K562 (cell line): ENCODE measurements at regions not wholly inside any gene's neighbourhood (a gene's known extent, or its start where the extent isn't known, plus 50 kb on each side); places are given as distances from the start of the nearest gene placed in this dataset.

Experiments
- ATAC-seq: fragments of 200-7000 bp; cut with Tn5 transposase; 3 replicates; pipeline ENCODE4 v1.9.1; 2020; ENCODE audit warnings: moderate library complexity
- BruUV-seq: library from RNA; stranded (reverse); fragments of 400-500 nt; replicated peaks from 2 replicates; lab custom pipeline; 2021; lab: Mats Ljungman, UMichigan
- CTCF ChIA-PET: fragments of 300-600 bp; formaldehyde crosslinking; extraction: SDS; loops from one replicate; lab custom pipeline; 2021; ENCODE audit warnings: low intra/inter-chr PET ratio; lab: Yijun Ruan, JAX
- POLR2A ChIA-PET: fragments of 300-600, 350-650 bp; sonication (Branson Sonifier 250); formaldehyde crosslinking; extraction: SDS; loops from one replicate; lab custom pipeline; 2021; ENCODE audit warnings: antibody characterized with exemption, inconsistent platforms; lab: Yijun Ruan, JAX
- DNase-seq, 4 experiments: peaks; one replicate each; pipeline versions ENCODE4 v3.0.0 to v3.0.0-alpha.2; 2011 to 2018; ENCODE audit warnings: low spot score in 3 of 4, mixed read lengths in 3 of 4; ENCODE audit errors: extremely low read depth in 1 of 4
- FAIRE-seq: peaks from 2 replicates; lab custom pipeline; 2011; peaks lifted over from hg19 to GRCh38; lab: Jason Lieb, UNC
- H2AFZ ChIP-seq: 2 replicates; pipeline ENCODE4 v1.6.0; 2011; ENCODE audit warnings: low read depth, low read length, control low read depth, inconsistent platforms
- H3K27ac ChIP-seq: fragments of 200-600 bp; 3 replicates; pipeline ENCODE4 v1.8.0; 2011; ENCODE audit warnings: low read depth, mild to moderate bottlenecking, control low read depth, inconsistent platforms, low read length, moderate library complexity, mixed read lengths; ENCODE audit errors: extremely low read depth
- H3K27me3 ChIP-seq, 2 experiments: fragments of 300-600 bp in 1 of 2; 2 replicates in 1 of 2; 3 replicates in 1 of 2; pipeline versions ENCODE4 v1.6.0 to v1.8.0; 2011; ENCODE audit warnings: inconsistent platforms in 2 of 2, low read length in 2 of 2, mild to moderate bottlenecking in 1 of 2, mixed read lengths in 1 of 2, moderate library complexity in 1 of 2; ENCODE audit not compliant: control insufficient read depth in 2 of 2, insufficient read depth in 2 of 2
- H3K36me3 ChIP-seq: fragments of 300-600 bp; 3 replicates; pipeline ENCODE4 v1.8.0; 2011; ENCODE audit warnings: mild to moderate bottlenecking, low read length, inconsistent platforms; ENCODE audit not compliant: control insufficient read depth, insufficient read depth
- H3K4me1 ChIP-seq, 2 experiments: fragments of 200-600 bp in 1 of 2; replicated peaks in 1 of 2; 2 replicates in 1 of 2; 3 replicates in 1 of 2; pipeline versions ENCODE4 v1.5.1 to v1.8.0; 2011; ENCODE audit warnings: inconsistent platforms in 2 of 2, low read length in 2 of 2, mild to moderate bottlenecking in 1 of 2, mixed read lengths in 1 of 2, moderate library complexity in 1 of 2; ENCODE audit not compliant: control insufficient read depth in 2 of 2, insufficient read depth in 2 of 2
- H3K4me2 ChIP-seq: 2 replicates; pipeline ENCODE4 v1.6.1; 2011; ENCODE audit warnings: low read length, control low read depth, inconsistent platforms, mixed read lengths; ENCODE audit not compliant: insufficient read depth
- H3K4me3 ChIP-seq: fragments of 200-600 bp; sonication (generic), shearing (Covaris generic); 2 replicates; pipeline ENCODE4 v1.5.1; 2016; ENCODE audit warnings: control low read depth, inconsistent platforms
- H3K79me2 ChIP-seq: fragments of 200-600 bp; 3 replicates; pipeline ENCODE4 v1.8.0; 2011; ENCODE audit warnings: low read length, inconsistent platforms; ENCODE audit not compliant: control insufficient read depth, insufficient read depth
- H3K9ac ChIP-seq, 2 experiments: 2 replicates each; pipeline versions ENCODE4 v1.6.0 to v1.6.1; 2011; ENCODE audit warnings: low read depth in 2 of 2, low read length in 2 of 2, control low read depth in 1 of 2, inconsistent platforms in 1 of 2, mild to moderate bottlenecking in 1 of 2, mixed read lengths in 1 of 2; ENCODE audit not compliant: insufficient read depth in 1 of 2
- H3K9me1 ChIP-seq: one replicate; pipeline ENCODE4 v1.6.0; 2011; ENCODE audit warnings: inconsistent platforms, mild to moderate bottlenecking, low read length, moderate library complexity; ENCODE audit not compliant: control insufficient read depth, insufficient read depth
- H3K9me3 ChIP-seq: replicated peaks from 2 replicates; pipeline ENCODE4 v1.5.1; 2011; ENCODE audit warnings: low read depth, low read length, inconsistent platforms; ENCODE audit not compliant: control insufficient read depth, insufficient read depth
- H4K20me1 ChIP-seq: replicated peaks from 2 replicates; pipeline ENCODE4 v1.6.1; 2011; ENCODE audit warnings: low read length, inconsistent platforms, mixed read lengths; ENCODE audit not compliant: control insufficient read depth, insufficient read depth
- CBX3 ChIP-seq, 2 experiments: IDR thresholded peaks; 1 replicate in 1 of 2; 2 replicates in 1 of 2; pipeline ENCODE4 v1.6.1; 2012; ENCODE audit warnings: inconsistent platforms in 2 of 2, low read length in 2 of 2, borderline replicate concordance in 1 of 2, control low read depth in 1 of 2
- DPF2 ChIP-seq: fragments of 450-650 bp; IDR thresholded peaks from 2 replicates; pipeline ENCODE4 v1.6.1; 2016
- FOXK1 ChIP-seq: sonication (generic); formaldehyde crosslinking; IDR thresholded peaks from 2 replicates; pipeline ENCODE4 v1.8.0; 2022; ENCODE audit warnings: missing genetic modification reagents, mild to moderate bottlenecking, borderline replicate concordance
- GATAD2A ChIP-seq: fragments of 450-650 bp; IDR thresholded peaks from 2 replicates; pipeline ENCODE4 v1.6.1; 2017
- JUN ChIP-seq, 2 experiments: sonication (generic) in 1 of 2; formaldehyde crosslinking in 1 of 2; IDR thresholded peaks; 2 replicates each; pipeline versions ENCODE4 v1.6.1 to v1.8.0; 2012 to 2022; ENCODE audit warnings: borderline replicate concordance in 2 of 2, mild to moderate bottlenecking in 2 of 2, improper control_type of control experiment in 1 of 2, low read depth in 1 of 2, low read length in 1 of 2, missing genetic modification reagents in 1 of 2
- KAT7 ChIP-seq: sonication (generic); formaldehyde crosslinking; IDR thresholded peaks from 2 replicates; pipeline ENCODE4 v1.8.0; 2022; ENCODE audit warnings: missing genetic modification reagents, mild to moderate bottlenecking, borderline replicate concordance
- KLF6 ChIP-seq: fragments of 250-450 bp; sonication (Bioruptor Pico); IDR thresholded peaks from 2 replicates; pipeline ENCODE4 v1.4.0; 2020; ENCODE audit warnings: mild to moderate bottlenecking, moderate library complexity, borderline replicate concordance
- MYC ChIP-seq, 2 experiments: fragments of 250-450 bp in 1 of 2; sonication (Bioruptor Pico) in 1 of 2; IDR thresholded peaks; 2 replicates each; pipeline versions ENCODE4 v1.5.1 to v1.6.1; 2012 to 2021; ENCODE audit warnings: low read depth in 2 of 2, borderline replicate concordance in 1 of 2, improper control_type of control experiment in 1 of 2, low read length in 1 of 2, mild to moderate bottlenecking in 1 of 2, moderate library complexity in 1 of 2
- NFE2L1 ChIP-seq: fragments of 450-650 bp; IDR thresholded peaks from 2 replicates; pipeline ENCODE4 v1.6.1; 2016; ENCODE audit warnings: missing genetic modification characterization, low read depth, mild to moderate bottlenecking, missing compliant biosample characterization, moderate library complexity, borderline replicate concordance
- PHB ChIP-seq: fragments of 250-450 bp; sonication (Bioruptor Pico); IDR thresholded peaks from 2 replicates; pipeline ENCODE4 v1.5.0; 2021
- PHF20 ChIP-seq: fragments of 450-650 bp; IDR thresholded peaks from 2 replicates; pipeline ENCODE4 v1.6.1; 2018; ENCODE audit not compliant: partially characterized antibody
- SMAD2 ChIP-seq: fragments of 150-350 bp; IDR thresholded peaks from 2 replicates; pipeline ENCODE4 v1.6.1; 2014; ENCODE audit warnings: low read depth, mild to moderate bottlenecking, low read length
- TBL1XR1 ChIP-seq, 2 experiments: IDR thresholded peaks; 2 replicates each; pipeline ENCODE4 v1.6.1; 2012; ENCODE audit warnings: improper control_type of control experiment in 2 of 2, low read length in 2 of 2, mild to moderate bottlenecking in 1 of 2
- ZEB2 ChIP-seq: fragments of 450-650 bp; IDR thresholded peaks from 2 replicates; pipeline ENCODE4 v1.6.1; 2016
- ZNF146 ChIP-seq: IDR thresholded peaks from one replicate; pipeline ENCODE4 v1.6.1; 2018; ENCODE audit warnings: missing compliant biosample characterization; ENCODE audit not compliant: unreplicated experiment
- ZNF79 ChIP-seq: fragments of 250-450 bp; sonication (Bioruptor Pico); IDR thresholded peaks from 2 replicates; pipeline ENCODE4 v1.4.0; 2020; ENCODE audit warnings: low read depth, mild to moderate bottlenecking, moderate library complexity
- WGBS: fragments of 100-300 bp; shearing (Covaris generic); methylation state at CpG from one replicate; pipeline ENCODE4 v1.1.6; 2016; ENCODE audit warnings: low coverage, mixed read lengths; ENCODE audit not compliant: insufficient coverage; ENCODE audit errors: missing lambda C conversion rate; 5-methylcytosine and 5-hydroxymethylcytosine counted together
- in situ Hi-C: fragments of 300-500 bp; cut with MboI; formaldehyde crosslinking; loops from 4 replicates; pipeline ENCODE4 v1.15.0; 2018; ENCODE audit warnings: inconsistent platforms, mixed read lengths
- intact Hi-C: fragments of 100-400 bp; cut with micrococcal nuclease; formaldehyde crosslinking; loops from 2 replicates; pipeline ENCODE4 v1.14.2; 2022
- TF ChIP-seq, protein P1 (sequence below): fragments of 250-450 bp; sonication (Bioruptor Pico); IDR thresholded peaks from 2 replicates; pipeline ENCODE4 v1.9.0; 2021; ENCODE audit warnings: mild to moderate bottlenecking
- TF ChIP-seq, protein P2 (sequence below): fragments of 450-650 bp; formaldehyde crosslinking; IDR thresholded peaks from 2 replicates; pipeline ENCODE4 v1.4.0; 2020; ENCODE audit warnings: mild to moderate bottlenecking, moderate library complexity
- TF ChIP-seq, protein P3 (sequence below): fragments of 250-450 bp; sonication (Bioruptor Pico); IDR thresholded peaks from 2 replicates; pipeline ENCODE4 v1.5.0; 2020; ENCODE audit warnings: mild to moderate bottlenecking, borderline replicate concordance

DNA sequence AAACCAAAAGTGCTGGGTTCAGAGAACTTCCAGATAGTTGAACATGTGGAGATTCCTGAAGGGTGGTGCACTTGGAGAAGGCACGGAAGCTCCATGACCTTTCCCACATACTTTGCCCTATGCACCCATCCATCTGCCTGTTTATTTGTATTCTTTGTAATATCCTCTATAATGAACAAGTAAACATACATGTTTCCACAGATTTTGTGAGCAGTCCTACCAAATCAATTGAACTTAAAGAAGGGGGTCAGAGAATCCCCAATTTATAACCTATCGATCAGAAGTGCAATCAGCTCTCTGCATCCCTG, 121.4 kb downstream of the ADSS2 start:
- no TSS peak for BruUV-seq
- H3K9me3 ChIP-seq, result no peaks in the 10 kb centered on the region
- ATAC-seq (no peak), DNase-seq (no peak), FAIRE-seq (no peak)
- no peak overlapping the region for H3K27ac ChIP-seq
- H3K79me2 ChIP-seq, result no peaks in the 10 kb centered on the region
- H3K4me1 ChIP-seq, result peaks cover 0 to 13% of the 10 kb centered on the region in 2 experiments; a peak in 3 of 5 replicates
- no peaks in the 10 kb centered on the region for H3K27me3 ChIP-seq
- ChIA-PET CTCF (no interaction called here), POLR2A (no interaction called here)
- 89% methylated on average over 2 of the region's 2 CpGs for WGBS
- intact Hi-C loops, result no loop called here
- no peak overlapping the region for H3K9ac ChIP-seq
- no peak overlapping the region for H3K4me3 ChIP-seq
- no peaks in the 10 kb centered on the region for H3K9me1 ChIP-seq
- H3K36me3 ChIP-seq, result no peaks in the 10 kb centered on the region
- no peak overlapping the region for H3K4me2 ChIP-seq
- no peak for TF ChIP-seq ZEB2
- no peak for TF ChIP-seq CBX3 (IDR thresholded peaks at IDR 0.05; ENCODE audit: borderline replicate concordance in 1 of 2, low read length in 2 of 2)
- no peak for TF ChIP-seq ZNF146 (CRISPR knock-in tag)
- TF ChIP-seq KAT7 (CRISPR knock-in tag), result no peak
- no peak for TF ChIP-seq JUN (IDR thresholded peaks at IDR 0.05; ENCODE audit: borderline replicate concordance, low read depth, low read length)
- no peak for TF ChIP-seq JUN (CRISPR knock-in tag; IDR thresholded peaks at IDR 0.05; ENCODE audit: borderline replicate concordance)
- no peak for TF ChIP-seq FOXK1 (CRISPR knock-in tag)
- no peak for TF ChIP-seq GATAD2A
- TF ChIP-seq, protein P1, sequence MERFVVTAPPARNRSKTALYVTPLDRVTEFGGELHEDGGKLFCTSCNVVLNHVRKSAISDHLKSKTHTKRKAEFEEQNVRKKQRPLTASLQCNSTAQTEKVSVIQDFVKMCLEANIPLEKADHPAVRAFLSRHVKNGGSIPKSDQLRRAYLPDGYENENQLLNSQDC, result no peak
- TF ChIP-seq PHB, result no peak
- no peak for TF ChIP-seq DPF2
- TF ChIP-seq KLF6 (CRISPR knock-in tag), result no peak
- TF ChIP-seq, protein P2, sequence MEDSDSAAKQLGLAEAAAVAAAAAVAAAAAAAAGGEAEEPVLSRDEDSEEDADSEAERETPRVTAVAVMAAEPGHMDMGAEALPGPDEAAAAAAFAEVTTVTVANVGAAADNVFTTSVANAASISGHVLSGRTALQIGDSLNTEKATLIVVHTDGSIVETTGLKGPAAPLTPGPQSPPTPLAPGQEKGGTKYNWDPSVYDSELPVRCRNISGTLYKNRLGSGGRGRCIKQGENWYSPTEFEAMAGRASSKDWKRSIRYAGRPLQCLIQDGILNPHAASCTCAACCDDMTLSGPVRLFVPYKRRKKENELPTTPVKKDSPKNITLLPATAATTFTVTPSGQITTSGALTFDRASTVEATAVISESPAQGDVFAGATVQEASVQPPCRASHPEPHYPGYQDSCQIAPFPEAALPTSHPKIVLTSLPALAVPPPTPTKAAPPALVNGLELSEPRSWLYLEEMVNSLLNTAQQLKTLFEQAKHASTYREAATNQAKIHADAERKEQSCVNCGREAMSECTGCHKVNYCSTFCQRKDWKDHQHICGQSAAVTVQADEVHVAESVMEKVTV (CRISPR knock-in tag), result no peak
- no peak for TF ChIP-seq NFE2L1 (tag)
- TF ChIP-seq PHF20, result no peak
- TF ChIP-seq, protein P3, sequence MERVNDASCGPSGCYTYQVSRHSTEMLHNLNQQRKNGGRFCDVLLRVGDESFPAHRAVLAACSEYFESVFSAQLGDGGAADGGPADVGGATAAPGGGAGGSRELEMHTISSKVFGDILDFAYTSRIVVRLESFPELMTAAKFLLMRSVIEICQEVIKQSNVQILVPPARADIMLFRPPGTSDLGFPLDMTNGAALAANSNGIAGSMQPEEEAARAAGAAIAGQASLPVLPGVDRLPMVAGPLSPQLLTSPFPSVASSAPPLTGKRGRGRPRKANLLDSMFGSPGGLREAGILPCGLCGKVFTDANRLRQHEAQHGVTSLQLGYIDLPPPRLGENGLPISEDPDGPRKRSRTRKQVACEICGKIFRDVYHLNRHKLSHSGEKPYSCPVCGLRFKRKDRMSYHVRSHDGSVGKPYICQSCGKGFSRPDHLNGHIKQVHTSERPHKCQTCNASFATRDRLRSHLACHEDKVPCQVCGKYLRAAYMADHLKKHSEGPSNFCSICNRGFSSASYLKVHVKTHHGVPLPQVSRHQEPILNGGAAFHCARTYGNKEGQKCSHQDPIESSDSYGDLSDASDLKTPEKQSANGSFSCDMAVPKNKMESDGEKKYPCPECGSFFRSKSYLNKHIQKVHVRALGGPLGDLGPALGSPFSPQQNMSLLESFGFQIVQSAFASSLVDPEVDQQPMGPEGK, result no peak
- no peak for TF ChIP-seq MYC (IDR thresholded peaks at IDR 0.05; ENCODE audit: low read depth, low read length)
- TF ChIP-seq MYC (CRISPR knock-in tag; IDR thresholded peaks at IDR 0.05; ENCODE audit: borderline replicate concordance, low read depth), result no peak
- no peak for TF ChIP-seq SMAD2
- TF ChIP-seq ZNF79 (CRISPR knock-in tag), result no peak
- no peak for TF ChIP-seq TBL1XR1 (IDR thresholded peaks at IDR 0.05; ENCODE audit: low read length in 2 of 2)
- in situ Hi-C loops, result no loop called here
- 0 out of 2 replicates have a peak overlapping the region, but pooled peaks have one; percentile 25 for H2AFZ ChIP-seq
- no peaks in the 10 kb centered on the region for H4K20me1 ChIP-seq
